NCI-H524 treated with DMSO at 0.1 percent for 48 hours (cell line): ENCODE measurements at regions not wholly inside any gene's neighbourhood (a gene's known extent, or its start where the extent isn't known, plus 50 kb on each side); places are given as distances from the start of the nearest gene placed in this dataset.

Experiments
- DNase-seq: peaks from one replicate; lab custom pipeline; 2025; lab: John Stamatoyannopoulos, UW

- no peak for DNase-seq
These were observed 434.6 kb downstream of the ADAMTS20 start for GRCh38 chr12:43117226-43117930.

GRCh38 chr12:43115441-43116160, 436.4 kb downstream of the ADAMTS20 start:
- no peak for DNase-seq

DNA sequence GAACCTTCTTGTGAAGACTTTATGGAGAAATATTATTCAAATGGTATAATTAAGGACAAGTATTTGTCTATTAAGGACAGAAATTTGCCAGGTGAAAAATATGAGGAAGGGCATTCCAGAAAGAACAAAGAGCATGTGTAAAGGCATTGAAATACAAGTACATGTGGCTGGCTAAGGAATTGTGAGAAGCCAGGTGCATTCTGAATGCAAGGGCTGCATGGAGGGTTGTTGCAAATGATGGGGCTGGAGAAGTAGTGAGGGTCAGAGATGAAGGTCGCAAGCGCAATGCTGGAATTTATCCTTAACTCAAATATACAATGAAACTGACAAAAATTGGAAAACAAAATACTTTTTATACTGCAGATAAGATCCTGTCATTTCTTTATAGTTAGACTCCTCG, 437.7 kb downstream of the ADAMTS20 start:
- DNase-seq = no peak

GRCh38 chr12:43113616-43114015, 438.4 kb downstream of the ADAMTS20 start:
- DNase-seq = no peak

GRCh38 chr12:43113135-43113534, 438.9 kb downstream of the ADAMTS20 start:
- DNase-seq = no peak

DNA sequence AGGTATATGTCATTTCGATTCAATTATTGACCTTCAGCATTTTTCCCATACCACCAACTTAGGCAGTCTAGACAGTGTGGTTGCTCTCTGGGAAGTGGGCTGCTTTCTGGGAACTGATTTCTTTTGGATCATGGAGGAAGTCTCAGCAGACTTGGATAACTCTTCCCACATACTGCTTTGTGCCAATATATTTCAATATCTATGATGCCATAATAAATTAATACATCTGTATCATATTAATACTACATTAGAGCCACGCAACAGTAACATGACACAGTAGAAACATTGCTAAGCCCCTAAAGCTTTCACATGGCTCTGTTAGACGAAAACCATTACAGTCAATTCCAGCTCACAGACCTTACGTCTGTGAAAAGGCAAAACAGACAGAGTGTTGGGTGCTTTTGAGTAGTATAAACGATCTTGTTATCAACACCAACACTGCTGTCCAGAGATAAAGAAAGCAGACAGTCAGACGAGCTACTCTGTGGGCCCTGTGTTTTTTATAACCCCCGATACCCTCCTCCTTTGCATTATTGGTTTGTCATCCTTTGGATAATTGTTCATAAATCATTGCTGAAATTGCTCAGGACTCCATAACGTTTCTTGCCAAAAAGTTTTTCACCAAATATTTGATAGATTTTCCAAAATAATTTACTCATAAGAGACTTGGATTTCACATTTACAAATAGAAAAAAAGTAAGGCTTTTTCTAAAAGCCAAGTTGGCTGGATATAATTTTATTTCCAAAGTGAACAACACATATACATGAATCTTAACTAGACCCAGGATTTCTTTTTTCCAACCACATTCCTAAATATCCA, 439.7 kb downstream of the ADAMTS20 start:
- no peak for DNase-seq

GRCh38 chr12:43111608-43112007, 440.4 kb downstream of the ADAMTS20 start:
- peak; percentile 5 for DNase-seq

DNA sequence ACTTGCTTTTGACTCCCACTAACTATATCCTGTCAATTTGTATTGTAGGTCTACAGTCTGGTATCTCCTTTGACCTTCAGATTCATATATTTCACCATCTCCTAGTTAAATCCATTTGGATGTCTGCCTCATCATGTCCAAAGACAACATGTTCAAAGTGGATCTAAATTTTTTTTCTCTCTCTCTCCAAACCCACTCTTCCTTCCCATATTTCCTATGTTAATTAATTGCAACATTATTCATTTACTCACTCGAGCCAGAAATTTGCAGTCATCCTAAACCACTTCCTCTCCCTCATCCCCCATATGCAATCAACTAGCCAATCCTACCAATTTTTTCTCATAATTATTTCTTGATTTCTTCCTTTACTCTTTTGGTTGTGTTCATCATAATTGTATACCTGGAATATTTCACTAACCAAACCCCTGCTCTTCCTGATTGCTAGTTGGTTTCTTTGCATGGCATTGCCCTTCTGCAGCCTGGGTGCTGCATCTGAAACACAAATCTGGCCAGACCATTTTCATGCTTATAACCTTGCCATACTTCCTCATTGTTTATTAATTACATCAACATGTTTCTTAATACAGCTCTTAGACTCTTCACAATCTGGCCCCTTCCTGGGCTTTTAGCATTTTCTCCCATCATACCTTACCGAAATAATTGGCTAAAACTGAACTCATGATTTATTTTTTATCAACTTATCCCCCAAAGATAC, 442.2 kb downstream of the ADAMTS20 start:
- DNase-seq = no peak

- DNase-seq = no peak
These were observed 443.3 kb downstream of the ADAMTS20 start for GRCh38 chr12:43108656-43109055.

DNA sequence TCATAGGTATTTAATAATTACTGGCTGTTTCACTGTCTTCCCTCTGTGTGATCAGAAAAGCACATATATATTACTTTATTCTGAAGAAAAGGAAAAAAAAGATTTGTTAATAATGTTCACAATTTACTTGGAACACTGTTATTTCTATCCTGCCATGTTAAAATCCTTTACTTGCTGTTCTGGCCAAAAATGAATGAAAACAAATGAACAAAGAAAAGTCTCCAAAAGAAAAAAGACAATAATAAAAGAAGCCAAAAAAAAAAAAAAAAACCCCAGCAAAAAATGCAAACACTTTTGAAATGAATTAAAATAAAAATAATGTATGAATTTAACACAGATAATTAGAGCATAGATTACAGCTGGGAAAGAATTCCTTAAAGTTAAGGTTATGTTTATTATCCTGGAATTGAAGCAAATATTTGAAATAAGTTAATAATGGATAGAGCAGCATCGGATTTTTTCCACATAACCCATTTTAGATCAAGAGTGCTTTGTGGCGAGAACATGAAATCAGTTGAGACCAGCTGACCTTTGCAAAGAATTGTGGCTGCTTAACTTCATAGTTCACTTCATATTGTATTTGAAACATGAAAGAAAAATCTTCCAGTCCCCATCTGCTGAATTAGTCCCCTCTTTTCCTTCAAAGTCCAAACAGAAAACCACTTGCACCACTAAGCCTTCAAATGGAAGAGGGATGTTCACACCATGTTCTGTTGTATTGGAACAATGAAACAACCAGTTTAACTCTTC, 444.8 kb downstream of the ADAMTS20 start:
- no peak for DNase-seq

DNA sequence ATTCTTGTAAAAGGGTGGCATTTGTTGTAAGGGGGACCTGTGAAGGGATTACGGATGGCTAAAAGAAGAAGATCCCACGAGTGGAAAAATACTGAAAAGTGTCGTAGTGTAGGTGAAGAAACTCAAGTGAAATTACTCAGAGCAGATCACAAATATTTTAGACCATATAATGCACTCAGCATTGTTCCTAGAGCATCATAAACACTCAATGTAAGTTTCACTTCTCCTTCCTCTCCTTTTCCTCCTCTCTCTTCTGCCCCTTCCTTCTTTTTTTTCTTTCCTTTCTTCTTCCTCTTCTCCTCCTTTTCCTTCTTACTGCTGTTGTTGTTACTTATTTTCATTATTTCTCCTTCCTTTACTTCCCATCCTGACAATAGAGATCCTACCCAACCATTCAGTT, 445.6 kb downstream of the ADAMTS20 start:
- DNase-seq = no peak

GRCh38 chr12:43105426-43105981, 446.5 kb downstream of the ADAMTS20 start:
- DNase-seq = no peak

DNA sequence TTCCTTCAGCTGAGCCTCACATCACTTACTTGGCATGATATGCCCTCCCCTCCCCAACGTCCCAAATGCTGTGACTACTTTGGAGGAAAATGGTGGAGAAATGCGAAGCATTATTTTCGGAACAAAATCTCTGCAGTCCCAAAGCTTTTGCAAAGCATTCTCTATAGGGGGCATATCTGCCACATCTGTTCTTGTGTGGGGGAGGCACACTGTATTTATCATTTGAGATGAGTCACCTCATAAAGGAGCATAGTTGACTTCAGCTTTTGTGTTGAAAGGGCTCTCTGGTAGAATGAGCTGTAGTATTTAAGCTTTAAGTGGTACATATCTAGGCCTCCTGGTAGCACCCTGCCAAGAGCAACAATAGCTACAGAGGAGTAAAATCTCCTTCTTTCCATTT, 447.5 kb downstream of the ADAMTS20 start:
- no peak for DNase-seq

DNA sequence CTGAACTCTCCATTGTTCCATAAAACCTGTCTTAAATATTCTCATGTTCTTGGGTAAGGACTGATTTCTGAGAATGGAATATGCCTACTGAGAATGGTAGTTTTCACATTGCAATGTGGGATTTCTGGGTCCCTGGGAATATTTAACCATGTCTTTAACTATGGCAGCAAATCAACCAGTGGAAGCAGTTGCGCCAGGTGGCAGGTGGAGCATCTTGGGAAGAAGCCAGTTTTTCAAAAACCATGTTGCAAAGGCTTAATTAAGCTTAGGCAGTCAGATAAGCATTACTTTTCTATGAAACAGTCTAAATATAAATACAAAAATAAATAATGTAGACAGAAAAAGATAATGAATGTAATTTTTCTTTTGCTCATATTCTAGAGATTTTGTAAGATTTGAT, 448.1 kb downstream of the ADAMTS20 start:
- no peak for DNase-seq

GRCh38 chr12:43102546-43103264, 449.3 kb downstream of the ADAMTS20 start:
- no peak for DNase-seq

GRCh38 chr12:43100231-43100630, 451.8 kb downstream of the ADAMTS20 start:
- DNase-seq = no peak

DNA sequence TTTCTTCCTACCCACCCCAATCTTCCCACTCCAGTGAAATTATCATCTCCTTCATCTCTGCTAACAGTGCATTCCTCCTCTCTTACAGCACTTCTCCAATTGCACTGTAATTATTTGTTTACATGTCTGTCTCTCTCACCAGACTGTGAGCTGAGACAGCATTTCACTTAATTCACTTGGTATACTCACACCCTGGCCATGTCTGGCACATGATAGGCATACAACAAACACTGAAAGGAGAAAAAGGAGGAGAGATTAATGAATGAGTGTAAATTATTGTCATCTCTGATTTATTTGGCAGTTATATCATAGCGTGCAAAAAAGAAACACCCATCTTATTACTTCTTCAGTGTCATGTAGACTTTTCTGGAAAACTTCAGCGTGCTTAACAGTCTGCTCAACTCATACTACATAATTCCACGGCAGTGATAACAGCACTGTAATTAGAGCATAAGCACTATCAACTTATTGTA, 452.3 kb downstream of the ADAMTS20 start:
- no peak for DNase-seq

GRCh38 chr12:43098766-43099550, 453.0 kb downstream of the ADAMTS20 start:
- no peak for DNase-seq

GRCh38 chr12:43098071-43098470, 453.9 kb downstream of the ADAMTS20 start:
- DNase-seq = peak; percentile 46
